ENCODE measurements at regions not wholly inside any gene's neighbourhood (a gene's known extent, or its start where the extent isn't known, plus 50 kb on each side); places are given as distances from the start of the nearest gene placed in this dataset.

- DNase-seq (no peak), FAIRE-seq (no peak)
- Histone ChIP-seq H3K4me1 (ENCODE audit: control insufficient read depth in 2 of 3, insufficient read depth in 2 of 3, low read depth in 1 of 3, low read length in 3 of 3) (no peaks in the 10 kb centered on the region), H3K27ac (ENCODE audit: low read depth in 2 of 2, low read length in 2 of 2) (no peak overlapping the region), H3K9ac (ENCODE audit: low read length in 3 of 3) (no peak overlapping the region), H3K9me3 (ENCODE audit: control insufficient read depth in 2 of 3, insufficient read depth in 1 of 3, low read length in 3 of 3) (no peaks in the 10 kb centered on the region), H3K27me3 (ENCODE audit: control insufficient read depth, insufficient read depth, low read length) (no peaks in the 10 kb centered on the region), H3K4me3 (ENCODE audit: low read length in 3 of 3) (no peak overlapping the region), H3K36me3 (ENCODE audit: control insufficient read depth in 2 of 3, insufficient read depth in 3 of 3, low read length in 3 of 3) (no peaks in the 10 kb centered on the region)
- TF ChIP-seq CTCF (IDR thresholded peaks at IDR 0.05; ENCODE audit: borderline replicate concordance, extremely low read depth, insufficient read depth): no peak
- intact Hi-C loops (cut with DNase I): no loop called here
Measured at GRCh38 chr1:60904099-60904851, 178.1 kb upstream of the NFIA start.

- DNase-seq (peak in 1 of 5 donors; percentile 64), FAIRE-seq (no peak)
- Histone ChIP-seq H3K4me1 (ENCODE audit: control insufficient read depth in 2 of 3, insufficient read depth in 2 of 3, low read depth in 1 of 3, low read length in 3 of 3) (no peaks in the 10 kb centered on the region), H3K4me3 (ENCODE audit: low read length in 3 of 3) (no peak overlapping the region), H3K27me3 (ENCODE audit: control insufficient read depth, insufficient read depth, low read length) (no peaks in the 10 kb centered on the region), H3K27ac (ENCODE audit: low read depth in 2 of 2, low read length in 2 of 2) (no peak overlapping the region), H3K9me3 (ENCODE audit: control insufficient read depth in 2 of 3, insufficient read depth in 1 of 3, low read length in 3 of 3) (no peaks in the 10 kb centered on the region), H3K36me3 (ENCODE audit: control insufficient read depth in 2 of 3, insufficient read depth in 3 of 3, low read length in 3 of 3) (no peaks in the 10 kb centered on the region), H3K9ac (ENCODE audit: low read length in 3 of 3) (no peak overlapping the region)
- no peak for TF ChIP-seq CTCF (IDR thresholded peaks at IDR 0.05; ENCODE audit: borderline replicate concordance, extremely low read depth, insufficient read depth)
- intact Hi-C loops (cut with DNase I): no loop called here
Measured at GRCh38 chr1:60903591-60903990, 178.8 kb upstream of the NFIA start.

GRCh38 chr1:60899464-60899863 is 182.9 kb upstream of the NFIA start:
- DNase-seq (no peak), FAIRE-seq (no peak)
- Histone ChIP-seq H3K27me3 (ENCODE audit: control insufficient read depth, insufficient read depth, low read length) (no peaks in the 10 kb centered on the region), H3K4me1 (ENCODE audit: control insufficient read depth in 2 of 3, insufficient read depth in 2 of 3, low read depth in 1 of 3, low read length in 3 of 3) (no peaks in the 10 kb centered on the region), H3K36me3 (ENCODE audit: control insufficient read depth in 2 of 3, insufficient read depth in 3 of 3, low read length in 3 of 3) (no peaks in the 10 kb centered on the region), H3K4me3 (ENCODE audit: low read length in 3 of 3) (no peak overlapping the region), H3K9me3 (ENCODE audit: control insufficient read depth in 2 of 3, insufficient read depth in 1 of 3, low read length in 3 of 3) (no peaks in the 10 kb centered on the region), H3K9ac (ENCODE audit: low read length in 3 of 3) (no peak overlapping the region), H3K27ac (ENCODE audit: low read depth in 2 of 2, low read length in 2 of 2) (no peak overlapping the region)
- intact Hi-C loops (cut with DNase I): no loop called here
- no peak for TF ChIP-seq CTCF (IDR thresholded peaks at IDR 0.05; ENCODE audit: borderline replicate concordance, extremely low read depth, insufficient read depth)

GRCh38 chr1:60898987-60899386 is 183.4 kb upstream of the NFIA start:
- DNase-seq (no peak), FAIRE-seq (no peak)
- no peak overlapping the region for H3K27ac ChIP-seq (ENCODE audit: low read depth in 2 of 2, low read length in 2 of 2)
- no peak overlapping the region for H3K9ac ChIP-seq (ENCODE audit: low read length in 3 of 3)
- H3K4me3 ChIP-seq (ENCODE audit: low read length in 3 of 3): no peak overlapping the region
- no peaks in the 10 kb centered on the region for H3K4me1 ChIP-seq (ENCODE audit: control insufficient read depth in 2 of 3, insufficient read depth in 2 of 3, low read depth in 1 of 3, low read length in 3 of 3)
- H3K9me3 ChIP-seq (ENCODE audit: control insufficient read depth in 2 of 3, insufficient read depth in 1 of 3, low read length in 3 of 3): no peaks in the 10 kb centered on the region
- no peaks in the 10 kb centered on the region for H3K36me3 ChIP-seq (ENCODE audit: control insufficient read depth in 2 of 3, insufficient read depth in 3 of 3, low read length in 3 of 3)
- intact Hi-C loops (cut with DNase I): no loop called here
- TF ChIP-seq CTCF (IDR thresholded peaks at IDR 0.05; ENCODE audit: borderline replicate concordance, extremely low read depth, insufficient read depth): no peak
- H3K27me3 ChIP-seq (ENCODE audit: control insufficient read depth, insufficient read depth, low read length): no peaks in the 10 kb centered on the region
